ENCODE measurements at regions not wholly inside any gene's neighbourhood (a gene's known extent, or its start where the extent isn't known, plus 50 kb on each side); places are given as distances from the start of the nearest gene placed in this dataset.

GRCh38 chr5:6216471-6217075 is 161.8 kb downstream of the MED10 start:
- no peak for TF ChIP-seq EZH2phosphoT487 (IDR thresholded peaks at IDR 0.05; ENCODE audit: borderline replicate concordance, low read length)
- TF ChIP-seq CTCF (conservative IDR thresholded peaks at IDR 0.05; ENCODE audit: low read depth, low read length), result 0 out of 2 replicates have a peak, but pooled peaks have one; percentile 12
- Histone ChIP-seq H4K20me1 (ENCODE audit: low read length) (no peaks in the 10 kb centered on the region), H3K9ac (ENCODE audit: low read length) (no peak overlapping the region), H2AFZ (ENCODE audit: low read length) (no peak overlapping the region), H3K79me2 (ENCODE audit: low read length) (no peaks in the 10 kb centered on the region), H3K4me3 (ENCODE audit: low read length) (no peak overlapping the region), H3K36me3 (ENCODE audit: low read depth, low read length) (no peaks in the 10 kb centered on the region), H3K9me3 (ENCODE audit: low read length) (no peaks in the 10 kb centered on the region), H3K27ac (ENCODE audit: low read length) (no peak overlapping the region), H3K9me2 (replicated peaks; ENCODE audit: low read length) (no peaks in the 10 kb centered on the region), H3K27me3 (ENCODE audit: low read length) (no peaks in the 10 kb centered on the region), H3K4me1 (ENCODE audit: insufficient read depth, low read length) (no peaks in the 10 kb centered on the region), H3F3A (ENCODE audit: low read length, unreplicated experiment) (no peaks in the 10 kb centered on the region), H3K4me2 (ENCODE audit: low read length) (no peak overlapping the region)
- no peak for DNase-seq
- no peak for ATAC-seq
- no TSS peak for BruUV-seq (replicated peaks)
- CTCF ChIA-PET, result no interaction called here
- intact Hi-C loops (cut with micrococcal nuclease), result no loop called here
- POLR2A ChIA-PET (ENCODE audit: unreplicated experiment), result no interaction called here

- Histone ChIP-seq H3K9me3 (ENCODE audit: low read length) (no peaks in the 10 kb centered on the region), H3K4me2 (ENCODE audit: low read length) (no peak overlapping the region), H4K20me1 (ENCODE audit: low read length) (no peaks in the 10 kb centered on the region), H3F3A (ENCODE audit: low read length, unreplicated experiment) (no peaks in the 10 kb centered on the region), H3K27me3 (ENCODE audit: low read length) (no peaks in the 10 kb centered on the region), H3K9ac (ENCODE audit: low read length) (no peak overlapping the region), H3K9me2 (replicated peaks; ENCODE audit: low read length) (no peaks in the 10 kb centered on the region), H3K27ac (ENCODE audit: low read length) (no peak overlapping the region), H3K4me1 (ENCODE audit: insufficient read depth, low read length) (no peaks in the 10 kb centered on the region), H3K4me3 (ENCODE audit: low read length) (no peak overlapping the region), H3K36me3 (ENCODE audit: low read depth, low read length) (no peaks in the 10 kb centered on the region), H2AFZ (ENCODE audit: low read length) (no peak overlapping the region), H3K79me2 (ENCODE audit: low read length) (no peaks in the 10 kb centered on the region)
- no TSS peak for BruUV-seq (replicated peaks)
- no peak for DNase-seq
- no peak for TF ChIP-seq EZH2 (IDR thresholded peaks at IDR 0.05; ENCODE audit: low read length, unreplicated experiment)
- ChIA-PET CTCF (no interaction called here), POLR2A (ENCODE audit: unreplicated experiment) (no interaction called here)
- intact Hi-C loops (cut with micrococcal nuclease), result no loop called here
- no peak for ATAC-seq
Observed at GRCh38 chr5:6215891-6216290, 162.5 kb downstream of the MED10 start.

GRCh38 chr5:6212244-6212643 is 166.1 kb downstream of the MED10 start:
- POLR2A ChIA-PET (ENCODE audit: unreplicated experiment), result no interaction called here
- Histone ChIP-seq H3K4me1 (ENCODE audit: insufficient read depth, low read length) (no peaks in the 10 kb centered on the region), H3K4me2 (ENCODE audit: low read length) (no peak overlapping the region), H4K20me1 (ENCODE audit: low read length) (no peaks in the 10 kb centered on the region), H3K27me3 (ENCODE audit: low read length) (no peaks in the 10 kb centered on the region), H3K9me3 (ENCODE audit: low read length) (no peaks in the 10 kb centered on the region), H3K9me2 (replicated peaks; ENCODE audit: low read length) (no peaks in the 10 kb centered on the region), H3K9ac (ENCODE audit: low read length) (no peak overlapping the region), H3K27ac (ENCODE audit: low read length) (no peak overlapping the region), H3K36me3 (ENCODE audit: low read depth, low read length) (no peaks in the 10 kb centered on the region), H2AFZ (ENCODE audit: low read length) (0 out of 2 replicates have a peak overlapping the region, but pooled peaks have one; percentile 2), H3K79me2 (ENCODE audit: low read length) (no peaks in the 10 kb centered on the region), H3F3A (ENCODE audit: low read length, unreplicated experiment) (no peaks in the 10 kb centered on the region), H3K4me3 (ENCODE audit: low read length) (no peak overlapping the region)
- CTCF ChIA-PET, result no interaction called here
- ATAC-seq (no peak), DNase-seq (no peak)
- intact Hi-C loops (cut with micrococcal nuclease), result no loop called here
- TF ChIP-seq CTCF (conservative IDR thresholded peaks at IDR 0.05; ENCODE audit: low read depth, low read length) (no peak), EZH2 (IDR thresholded peaks at IDR 0.05; ENCODE audit: low read length, unreplicated experiment) (no peak), EZH2phosphoT487 (IDR thresholded peaks at IDR 0.05; ENCODE audit: borderline replicate concordance, low read length) (no peak)
- BruUV-seq (replicated peaks), result no TSS peak

All from PC-3 (cell line).